Kidney (tissue), 13 donors: ENCODE measurements at regions not wholly inside any gene's neighbourhood (a gene's known extent, or its start where the extent isn't known, plus 50 kb on each side); places are given as distances from the start of the nearest gene placed in this dataset.

Experiments
- DNase-seq, 5 donors: peaks; one replicate each; pipeline ENCODE4 v3.0.0-alpha.2; 2013 to 2020
- FAIRE-seq: peaks from 2 replicates; lab custom pipeline; 2012; peaks lifted over from hg19 to GRCh38; lab: Jason Lieb, UNC
- H3K27ac ChIP-seq, 2 donors: one replicate each; pipeline ENCODE4 v1.7.0; 2013; ENCODE audit warnings: low read depth in 2 of 2, low read length in 2 of 2, inconsistent platforms in 1 of 2
- H3K27me3 ChIP-seq: one replicate; pipeline ENCODE4 v1.7.1; 2013; ENCODE audit warnings: low read length, inconsistent platforms; ENCODE audit not compliant: control insufficient read depth, insufficient read depth
- H3K36me3 ChIP-seq, 3 donors: one replicate each; pipeline versions ENCODE4 v1.7.0 to v1.7.1; 2013; ENCODE audit warnings: low read length in 3 of 3, control low read depth in 1 of 3, inconsistent platforms in 1 of 3; ENCODE audit not compliant: insufficient read depth in 3 of 3, control insufficient read depth in 2 of 3
- H3K4me1 ChIP-seq, 3 donors: one replicate each; pipeline versions ENCODE4 v1.7.0 to v1.7.1; 2013; ENCODE audit warnings: low read length in 3 of 3, inconsistent platforms in 1 of 3, low read depth in 1 of 3; ENCODE audit not compliant: control insufficient read depth in 2 of 3, insufficient read depth in 2 of 3
- H3K4me3 ChIP-seq, 3 donors: one replicate each; pipeline versions ENCODE4 v1.7.0 to v1.8.1; 2013; ENCODE audit warnings: low read length in 3 of 3, control low read depth in 1 of 3, inconsistent platforms in 1 of 3
- H3K9ac ChIP-seq, 3 donors: one replicate each; pipeline versions ENCODE4 v1.7.0 to v1.7.1; 2013; ENCODE audit warnings: low read length in 3 of 3, control low read depth in 1 of 3, inconsistent platforms in 1 of 3
- H3K9me3 ChIP-seq, 3 donors: one replicate each; pipeline versions ENCODE4 v1.7.0 to v1.7.1; 2013; ENCODE audit warnings: low read length in 3 of 3, control low read depth in 1 of 3, inconsistent platforms in 1 of 3; ENCODE audit not compliant: control insufficient read depth in 2 of 3, insufficient read depth in 1 of 3
- CTCF ChIP-seq: IDR thresholded peaks from 3 replicates; pipeline ENCODE4 v1.5.1; 2012; ENCODE audit warnings: mild to moderate bottlenecking, moderate library complexity, borderline replicate concordance; ENCODE audit not compliant: insufficient read depth; ENCODE audit errors: extremely low read depth
- intact Hi-C: fragments of 100-400 bp; cut with DNase I; formaldehyde crosslinking; loops from one replicate; pipeline ENCODE4 v1.11.1; 2022
- donor health status: control.
- donor health status: control.
- donor health status: control.
- donor health status: control.
- donor health status: control.
- donor health status: DM: yes; HTN: yes; CAD: no.
- donor health status: Normal renal cell carcinoma (clear cell type).

- Histone ChIP-seq H3K27ac (no peak overlapping the region), H3K9ac (no peak overlapping the region), H3K36me3 (no peaks in the 10 kb centered on the region), H3K9me3 (peaks cover 0 to 14% (median 0%) of the 10 kb centered on the region in 3 donors), H3K27me3 (no peaks in the 10 kb centered on the region), H3K4me1 (no peaks in the 10 kb centered on the region), H3K4me3 (no peak overlapping the region)
- peak in 1 of 5 donors; percentile 2 for DNase-seq
- FAIRE-seq, result no peak
- intact Hi-C loops, result no loop called here
- TF ChIP-seq CTCF, result no peak
Measured at GRCh38 chr3:3372210-3372777, 192.8 kb upstream of the CRBN start.

GRCh38 chr3:3368306-3368705, 188.8 kb upstream of the CRBN start:
- Histone ChIP-seq H3K4me3 (no peak overlapping the region), H3K9ac (no peak overlapping the region), H3K27me3 (no peaks in the 10 kb centered on the region), H3K27ac (no peak overlapping the region), H3K9me3 (no peaks in the 10 kb centered on the region), H3K36me3 (no peaks in the 10 kb centered on the region), H3K4me1 (no peaks in the 10 kb centered on the region)
- DNase-seq (no peak), FAIRE-seq (no peak)
- TF ChIP-seq CTCF, result no peak
- intact Hi-C loops, result no loop called here

- Histone ChIP-seq H3K36me3 (no peaks in the 10 kb centered on the region), H3K4me3 (no peak overlapping the region), H3K9me3 (no peaks in the 10 kb centered on the region), H3K4me1 (no peaks in the 10 kb centered on the region), H3K27me3 (no peaks in the 10 kb centered on the region), H3K27ac (no peak overlapping the region), H3K9ac (no peak overlapping the region)
- intact Hi-C loops, result no loop called here
- FAIRE-seq (no peak), DNase-seq (no peak)
- TF ChIP-seq CTCF, result no peak
Measured at GRCh38 chr3:3366386-3366785, 186.9 kb upstream of the CRBN start.

- H3K36me3 ChIP-seq, result no peaks in the 10 kb centered on the region
- H3K9me3 ChIP-seq, result no peaks in the 10 kb centered on the region
- H3K9ac ChIP-seq, result no peak overlapping the region
- intact Hi-C loops, result no loop called here
- no peak overlapping the region for H3K27ac ChIP-seq
- DNase-seq (no peak), FAIRE-seq (no peak)
- no peak overlapping the region for H3K4me3 ChIP-seq
- no peak for TF ChIP-seq CTCF
- H3K4me1 ChIP-seq, result no peaks in the 10 kb centered on the region
- no peaks in the 10 kb centered on the region for H3K27me3 ChIP-seq
Measured at GRCh38 chr3:3365716-3366115, 186.2 kb upstream of the CRBN start.
